HG02798 (cell line): ENCODE measurements at regions not wholly inside any gene's neighbourhood (a gene's known extent, or its start where the extent isn't known, plus 50 kb on each side); places are given as distances from the start of the nearest gene placed in this dataset.
A peak's percentile ranks its signal among the peaks of the same experiment; 100 is the strongest.

Experiments
- ATAC-seq: cut with Tn5 transposase; IDR thresholded peaks from one replicate; pipeline ENCODE4 v1.9.1; 2021; ENCODE audit warnings: mild to moderate bottlenecking; ENCODE audit not compliant: unreplicated experiment, poor library complexity

GRCh38 chr10:3473271-3473670, 300.7 kb upstream of the PITRM1 start:
- ATAC-seq: no peak

- no peak for ATAC-seq
These were observed 299.9 kb upstream of the PITRM1 start for GRCh38 chr10:3472287-3473051.

- ATAC-seq: no peak
These were observed 299.3 kb upstream of the PITRM1 start for GRCh38 chr10:3471927-3472286.

- no peak for ATAC-seq
These were observed 298.9 kb upstream of the PITRM1 start for GRCh38 chr10:3471472-3471871.

- no peak for ATAC-seq
These were observed 297.6 kb upstream of the PITRM1 start for GRCh38 chr10:3470191-3470590.

DNA sequence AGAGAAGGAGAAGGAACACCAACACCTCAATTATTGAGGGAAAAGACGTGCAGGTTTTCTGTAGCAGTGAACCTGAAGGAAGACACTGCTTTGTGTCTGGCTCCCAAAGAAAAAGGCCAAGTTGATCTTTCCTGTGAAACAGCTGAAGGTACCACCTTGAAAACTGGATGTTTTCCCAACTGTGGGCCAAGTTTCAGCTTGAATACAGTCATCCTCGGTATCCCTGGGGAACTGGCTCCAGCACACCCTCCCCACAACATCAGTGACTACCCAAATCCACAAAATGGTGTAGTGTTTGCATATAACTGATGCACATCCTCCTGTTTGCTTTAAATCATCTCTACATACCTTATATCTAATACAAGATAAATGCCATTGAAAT, 297.0 kb upstream of the PITRM1 start:
- no peak for ATAC-seq

GRCh38 chr10:3468919-3469638, 296.5 kb upstream of the PITRM1 start:
- peak; percentile 65 for ATAC-seq

DNA sequence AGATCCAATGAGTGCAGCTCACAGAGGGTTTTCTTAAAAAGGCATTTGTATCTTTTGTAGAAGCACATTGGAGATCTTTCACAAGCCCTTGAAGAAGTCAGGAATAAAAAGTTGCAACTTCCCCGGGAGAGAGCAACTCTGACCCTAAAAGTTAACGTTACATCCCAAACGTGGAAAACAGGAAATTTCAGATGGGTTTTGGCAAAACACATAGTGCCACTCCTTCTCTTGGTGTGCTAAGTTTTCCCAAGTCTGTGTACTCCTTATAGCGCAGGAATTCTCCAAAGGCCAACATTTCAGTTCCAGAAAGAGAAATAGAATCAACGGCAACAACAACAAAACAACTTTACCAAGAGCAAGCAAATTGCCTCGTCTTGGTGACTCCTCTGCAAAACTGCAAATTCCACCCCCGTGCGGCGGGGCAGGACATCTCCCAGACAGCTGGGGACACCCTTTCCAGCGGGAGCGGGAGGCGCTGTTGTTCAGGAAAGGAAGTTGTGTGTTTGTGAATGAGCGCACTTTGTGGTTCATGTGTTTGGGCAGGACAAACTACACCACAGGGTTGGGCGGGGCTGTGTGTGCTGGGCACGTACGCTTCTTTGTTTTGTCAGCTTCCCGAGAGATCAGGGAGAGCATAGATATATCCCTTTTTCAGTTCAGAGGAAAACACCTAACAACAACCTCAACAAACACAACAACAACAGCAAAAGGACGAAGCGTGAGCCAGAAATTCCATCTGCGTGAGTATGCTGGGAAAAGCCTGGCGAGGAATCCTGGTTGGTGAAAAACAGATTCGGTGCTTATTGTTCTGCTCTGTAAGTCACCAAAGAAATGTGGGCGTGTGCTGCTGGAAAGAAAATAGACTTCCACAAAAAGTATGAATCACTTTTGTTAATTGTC, 294.7 kb upstream of the PITRM1 start:
- no peak for ATAC-seq

DNA sequence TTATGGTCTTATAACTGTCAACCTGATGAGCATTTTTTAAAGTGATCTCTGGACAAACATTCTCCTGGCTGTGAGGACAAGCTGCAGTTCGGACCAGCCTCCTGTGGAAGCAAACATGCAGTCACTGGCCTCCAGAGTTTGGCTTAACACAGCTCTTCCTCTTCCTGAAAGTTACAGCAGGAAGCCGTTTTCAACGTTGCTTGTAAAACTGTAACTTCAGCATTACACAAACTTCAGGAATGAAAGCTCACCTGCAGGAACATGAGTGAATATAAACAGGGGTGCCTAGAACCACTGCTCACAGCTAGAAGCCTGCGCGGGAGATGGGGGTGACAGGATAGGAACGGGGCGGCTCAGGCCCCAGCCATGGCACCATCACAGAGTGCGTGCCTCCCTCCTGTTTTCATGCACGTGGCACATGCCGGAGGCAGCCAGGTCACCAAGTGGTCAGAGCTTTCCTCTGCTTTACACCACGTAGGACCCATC, 292.9 kb upstream of the PITRM1 start:
- ATAC-seq: no peak

- ATAC-seq: no peak
These were observed 292.3 kb upstream of the PITRM1 start for GRCh38 chr10:3464760-3465405.

- no peak for ATAC-seq
These were observed 288.0 kb upstream of the PITRM1 start for GRCh38 chr10:3460420-3461128.

GRCh38 chr10:3455385-3456334, 283.1 kb upstream of the PITRM1 start:
- no peak for ATAC-seq

DNA sequence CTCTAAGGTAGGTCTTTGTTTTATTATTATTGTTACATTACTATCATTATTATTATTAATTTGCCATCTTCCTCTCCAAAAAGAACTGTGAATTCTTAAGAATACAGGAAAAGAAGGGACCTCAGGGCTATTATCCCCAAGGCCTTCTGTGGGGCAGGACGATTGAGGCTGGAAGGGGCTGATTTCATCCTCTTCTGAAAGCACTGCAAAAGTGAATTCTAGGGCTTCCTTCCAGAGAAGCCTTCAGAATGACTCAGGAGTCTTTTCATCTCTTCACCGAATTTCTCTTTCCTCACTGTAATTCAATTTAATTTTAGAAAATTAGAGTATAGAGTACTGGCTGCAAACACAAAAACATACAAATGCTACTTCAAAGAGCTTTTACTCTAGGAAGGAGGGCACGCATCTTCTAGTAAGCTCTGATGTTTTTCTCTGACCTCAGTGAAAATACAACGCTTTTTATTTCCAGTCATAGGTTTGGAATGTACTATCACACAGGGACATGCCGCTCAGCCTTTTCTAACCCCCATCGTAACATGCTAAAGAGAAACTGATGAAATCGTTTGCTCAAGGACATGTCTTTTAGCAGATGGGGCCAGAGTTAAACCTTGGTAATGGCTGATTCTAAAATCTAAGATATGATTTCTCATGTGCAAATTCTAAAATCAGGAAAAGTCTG, 280.2 kb upstream of the PITRM1 start:
- ATAC-seq: no peak

GRCh38 chr10:3452173-3452626, 279.6 kb upstream of the PITRM1 start:
- no peak for ATAC-seq

GRCh38 chr10:3451516-3452172, 279.1 kb upstream of the PITRM1 start:
- no peak for ATAC-seq

- no peak for ATAC-seq
These were observed 273.6 kb upstream of the PITRM1 start for GRCh38 chr10:3446221-3446620.

DNA sequence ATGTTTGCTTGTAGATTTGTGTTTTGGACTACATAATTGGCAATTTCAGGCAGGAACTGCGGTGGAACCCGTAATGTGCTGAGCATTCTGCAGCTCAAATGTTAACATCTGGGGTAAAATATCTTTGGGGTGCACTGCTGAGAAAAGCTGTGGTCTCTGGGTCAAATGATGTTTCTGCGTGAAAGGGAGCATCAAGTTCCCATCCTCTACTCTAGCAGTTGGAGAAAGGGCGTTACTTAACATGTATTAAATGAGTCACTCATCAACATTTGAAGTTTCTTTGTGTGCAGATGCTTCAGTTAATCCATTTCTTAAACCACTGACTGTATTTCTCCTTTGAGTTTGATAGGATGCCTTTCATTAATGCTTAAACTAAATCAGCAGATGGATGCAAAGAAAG, 273.1 kb upstream of the PITRM1 start:
- ATAC-seq: no peak
